ENCODE measurements at regions not wholly inside any gene's neighbourhood (a gene's known extent, or its start where the extent isn't known, plus 50 kb on each side); places are given as distances from the start of the nearest gene placed in this dataset.
"Not testable (repeated sequence)": the region's sequence is repeated elsewhere in the genome, so short reads cannot be mapped to it uniquely, and the experiment has no call there.

GRCh38 chr2:66105066-66105753 lies 329.7 kb upstream of the MEIS1 start:
- Histone ChIP-seq H3K27me3 (ENCODE audit: control insufficient read depth in 1 of 2, insufficient read depth in 2 of 2, low read length in 2 of 2) (no peaks in the 10 kb centered on the region), H3K4me1 (ENCODE audit: control insufficient read depth, insufficient read depth, low read length) (no peaks in the 10 kb centered on the region), H3K9me3 (ENCODE audit: control insufficient read depth in 2 of 2, low read length in 2 of 2) (no peaks in the 10 kb centered on the region), H3K36me3 (ENCODE audit: control insufficient read depth in 2 of 2, insufficient read depth in 2 of 2, low read length in 2 of 2) (no peaks in the 10 kb centered on the region), H3K27ac (ENCODE audit: low read length) (no peak overlapping the region), H3K9ac (ENCODE audit: low read length in 2 of 2) (no peak overlapping the region), H3K4me3 (ENCODE audit: low read length in 2 of 2) (no peak overlapping the region)

DNA sequence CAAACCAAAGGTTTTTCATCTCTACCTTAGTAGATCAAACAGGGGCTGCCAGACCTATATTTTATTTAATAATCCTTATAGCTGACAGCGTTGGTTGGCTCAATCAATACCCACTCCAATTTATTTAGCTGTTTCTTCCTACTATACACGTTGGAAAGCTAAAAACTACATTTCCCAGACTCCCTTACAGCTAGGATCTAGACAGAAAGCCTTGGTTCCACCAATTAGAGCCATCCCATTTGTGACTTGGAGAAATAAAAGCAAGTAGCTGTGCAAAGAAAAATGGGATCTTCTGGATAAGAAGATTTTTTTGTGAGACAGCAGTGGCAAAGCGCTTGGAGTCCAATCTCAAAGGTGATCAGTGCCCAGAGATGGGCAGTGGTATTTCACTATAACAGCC lies 331.3 kb upstream of the MEIS1 start:
- no peak overlapping the region for H3K4me3 ChIP-seq (ENCODE audit: low read length in 2 of 2)
- H3K27me3 ChIP-seq (ENCODE audit: control insufficient read depth in 1 of 2, insufficient read depth in 2 of 2, low read length in 2 of 2), result no peaks in the 10 kb centered on the region
- no peak overlapping the region for H3K9ac ChIP-seq (ENCODE audit: low read length in 2 of 2)
- no peaks in the 10 kb centered on the region for H3K9me3 ChIP-seq (ENCODE audit: control insufficient read depth in 2 of 2, low read length in 2 of 2)
- H3K4me1 ChIP-seq (ENCODE audit: control insufficient read depth, insufficient read depth, low read length), result no peaks in the 10 kb centered on the region
- no peak overlapping the region for H3K27ac ChIP-seq (ENCODE audit: low read length)
- H3K36me3 ChIP-seq (ENCODE audit: control insufficient read depth in 2 of 2, insufficient read depth in 2 of 2, low read length in 2 of 2), result no peaks in the 10 kb centered on the region

DNA sequence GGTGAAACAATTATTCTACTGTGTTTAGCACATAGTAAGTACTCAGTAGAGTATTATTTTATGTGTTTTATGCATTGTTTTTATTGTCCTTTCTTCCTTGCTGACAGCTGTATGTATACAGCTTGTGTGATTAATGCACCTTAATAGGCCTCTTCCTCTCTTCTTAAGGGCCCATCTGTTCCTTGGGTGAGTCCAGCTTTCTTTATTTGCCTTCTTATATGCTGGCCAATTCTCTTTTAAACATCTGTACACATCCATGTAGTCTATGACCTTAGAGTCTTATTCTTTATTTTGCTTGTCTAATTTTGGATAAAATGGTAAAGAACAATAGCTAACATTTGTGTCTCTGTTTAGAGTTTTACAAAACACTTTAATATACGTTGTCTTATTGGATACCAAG lies 333.7 kb upstream of the MEIS1 start:
- no peak overlapping the region for H3K4me3 ChIP-seq (ENCODE audit: low read length in 2 of 2)
- no peaks in the 10 kb centered on the region for H3K9me3 ChIP-seq (ENCODE audit: control insufficient read depth in 2 of 2, low read length in 2 of 2)
- no peak overlapping the region for H3K9ac ChIP-seq (ENCODE audit: low read length in 2 of 2)
- no peak overlapping the region for H3K27ac ChIP-seq (ENCODE audit: low read length)
- no peaks in the 10 kb centered on the region for H3K4me1 ChIP-seq (ENCODE audit: control insufficient read depth, insufficient read depth, low read length)
- no peaks in the 10 kb centered on the region for H3K36me3 ChIP-seq (ENCODE audit: control insufficient read depth in 2 of 2, insufficient read depth in 2 of 2, low read length in 2 of 2)
- H3K27me3 ChIP-seq (ENCODE audit: control insufficient read depth in 1 of 2, insufficient read depth in 2 of 2, low read length in 2 of 2), result no peaks in the 10 kb centered on the region

- H3K27ac ChIP-seq (ENCODE audit: low read length), result no peak overlapping the region
- H3K9ac ChIP-seq (ENCODE audit: low read length in 2 of 2), result no peak overlapping the region
- no peaks in the 10 kb centered on the region for H3K27me3 ChIP-seq (ENCODE audit: control insufficient read depth in 1 of 2, insufficient read depth in 2 of 2, low read length in 2 of 2)
- H3K4me3 ChIP-seq (ENCODE audit: low read length in 2 of 2), result no peak overlapping the region
- H3K9me3 ChIP-seq (ENCODE audit: control insufficient read depth in 2 of 2, low read length in 2 of 2), result peaks cover 0 to 3% of the 10 kb centered on the region in 2 donors
- no peaks in the 10 kb centered on the region for H3K4me1 ChIP-seq (ENCODE audit: control insufficient read depth, insufficient read depth, low read length)
- H3K36me3 ChIP-seq (ENCODE audit: control insufficient read depth in 2 of 2, insufficient read depth in 2 of 2, low read length in 2 of 2), result no peaks in the 10 kb centered on the region
These were observed 339.0 kb upstream of the MEIS1 start for GRCh38 chr2:66095820-66096345.

DNA sequence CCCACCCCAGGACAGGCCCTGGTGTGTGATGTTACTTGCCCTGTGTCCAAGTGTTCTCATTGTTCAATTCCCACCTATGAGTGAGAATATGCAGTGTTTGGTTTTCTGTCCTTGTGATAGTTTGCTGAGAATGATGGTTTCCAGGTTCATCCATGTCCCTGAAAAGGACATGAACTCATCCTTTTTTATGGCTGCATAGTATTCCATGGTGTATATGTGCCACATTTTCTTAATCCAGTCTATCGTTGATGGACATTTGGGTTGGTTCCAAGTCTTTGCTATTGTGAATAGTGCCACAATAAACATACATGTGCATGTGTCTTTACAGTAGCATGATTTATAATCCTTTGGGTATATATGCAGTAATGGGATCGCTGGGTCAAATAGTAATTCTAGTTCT lies 340.2 kb upstream of the MEIS1 start:
- H3K4me1 ChIP-seq (ENCODE audit: control insufficient read depth, insufficient read depth, low read length); H3K9ac ChIP-seq (ENCODE audit: low read length in 2 of 2); H3K27me3 ChIP-seq (ENCODE audit: control insufficient read depth in 1 of 2, insufficient read depth in 2 of 2, low read length in 2 of 2); H3K36me3 ChIP-seq (ENCODE audit: control insufficient read depth in 2 of 2, insufficient read depth in 2 of 2, low read length in 2 of 2); H3K9me3 ChIP-seq (ENCODE audit: control insufficient read depth in 2 of 2, low read length in 2 of 2); H3K4me3 ChIP-seq (ENCODE audit: low read length in 2 of 2); H3K27ac ChIP-seq (ENCODE audit: low read length): not testable (repeated sequence)

- no peak overlapping the region for H3K4me3 ChIP-seq (ENCODE audit: low read length in 2 of 2)
- peaks cover 2 to 3% of the 10 kb centered on the region in 2 donors for H3K9me3 ChIP-seq (ENCODE audit: control insufficient read depth in 2 of 2, low read length in 2 of 2)
- no peak overlapping the region for H3K9ac ChIP-seq (ENCODE audit: low read length in 2 of 2)
- no peaks in the 10 kb centered on the region for H3K27me3 ChIP-seq (ENCODE audit: control insufficient read depth in 1 of 2, insufficient read depth in 2 of 2, low read length in 2 of 2)
- H3K27ac ChIP-seq (ENCODE audit: low read length), result no peak overlapping the region
- no peaks in the 10 kb centered on the region for H3K36me3 ChIP-seq (ENCODE audit: control insufficient read depth in 2 of 2, insufficient read depth in 2 of 2, low read length in 2 of 2)
- H3K4me1 ChIP-seq (ENCODE audit: control insufficient read depth, insufficient read depth, low read length), result no peaks in the 10 kb centered on the region
These were observed 341.6 kb upstream of the MEIS1 start for GRCh38 chr2:66093371-66093770.

DNA sequence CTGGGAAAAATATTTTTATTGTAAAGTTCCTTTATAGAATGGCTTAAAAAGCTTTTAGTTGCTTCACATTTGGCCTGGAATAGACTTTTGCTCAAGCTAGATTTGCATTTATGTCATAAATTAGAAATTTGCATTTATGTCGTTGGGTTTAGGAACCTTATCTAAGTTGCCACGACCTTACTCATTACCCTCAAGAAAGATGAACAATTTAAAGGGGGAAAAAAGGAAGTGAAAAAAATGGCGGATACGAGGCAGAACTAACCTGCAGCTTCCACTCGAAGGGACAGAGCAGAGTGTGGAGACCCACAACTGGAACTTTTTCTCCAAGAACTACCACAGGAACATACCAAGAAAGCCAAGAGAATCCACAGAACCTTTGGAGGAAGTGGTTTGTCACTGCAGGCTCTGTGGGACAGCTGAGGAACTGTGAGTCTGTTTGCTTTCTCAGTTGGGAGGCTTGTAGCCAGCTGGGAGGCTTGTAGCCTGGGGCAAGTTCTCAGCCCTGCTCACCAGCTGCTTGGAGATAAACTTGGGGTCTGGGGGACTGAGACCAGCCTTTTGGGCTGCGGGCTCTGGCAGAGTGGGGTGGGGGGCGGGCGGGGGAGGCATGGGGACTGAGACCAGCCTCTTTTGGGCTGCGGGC lies 349.9 kb upstream of the MEIS1 start:
- Histone ChIP-seq H3K4me1 (ENCODE audit: control insufficient read depth, insufficient read depth, low read length) (no peaks in the 10 kb centered on the region), H3K4me3 (ENCODE audit: low read length in 2 of 2) (no peak overlapping the region), H3K9ac (ENCODE audit: low read length in 2 of 2) (no peak overlapping the region), H3K27ac (ENCODE audit: low read length) (no peak overlapping the region), H3K9me3 (ENCODE audit: control insufficient read depth in 2 of 2, low read length in 2 of 2) (peaks cover 0 to 2% of the 10 kb centered on the region in 2 donors), H3K36me3 (ENCODE audit: control insufficient read depth in 2 of 2, insufficient read depth in 2 of 2, low read length in 2 of 2) (no peaks in the 10 kb centered on the region), H3K27me3 (ENCODE audit: control insufficient read depth in 1 of 2, insufficient read depth in 2 of 2, low read length in 2 of 2) (no peaks in the 10 kb centered on the region)

- Histone ChIP-seq H3K4me3 (ENCODE audit: low read length in 2 of 2) (no peak overlapping the region), H3K27me3 (ENCODE audit: control insufficient read depth in 1 of 2, insufficient read depth in 2 of 2, low read length in 2 of 2) (no peaks in the 10 kb centered on the region)
These were observed 352.3 kb upstream of the MEIS1 start for GRCh38 chr2:66082581-66082980.

DNA sequence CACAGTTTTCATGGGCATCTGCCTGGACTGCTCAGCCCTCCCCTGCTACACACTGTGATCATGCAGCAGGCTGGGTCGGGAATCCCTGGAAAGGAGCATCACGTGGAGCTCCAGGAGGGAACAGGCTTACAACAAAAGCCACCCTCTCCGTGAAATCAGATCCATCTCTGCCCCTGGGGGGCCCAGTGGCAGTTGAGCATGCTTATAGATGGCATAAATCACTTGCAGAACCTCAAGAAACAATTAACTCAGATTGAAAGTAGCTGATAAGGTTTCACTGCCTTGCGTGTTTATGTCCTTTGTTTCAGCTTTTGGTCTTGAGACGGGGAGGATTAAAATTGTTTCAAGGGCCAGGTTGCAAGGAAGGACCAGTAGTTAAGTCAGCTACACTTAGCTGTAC lies 354.8 kb upstream of the MEIS1 start:
- H3K9ac ChIP-seq (ENCODE audit: low read length in 2 of 2), result no peak overlapping the region
- H3K4me3 ChIP-seq (ENCODE audit: low read length in 2 of 2), result no peak overlapping the region
- no peak overlapping the region for H3K27ac ChIP-seq (ENCODE audit: low read length)
- H3K4me1 ChIP-seq (ENCODE audit: control insufficient read depth, insufficient read depth, low read length), result no peaks in the 10 kb centered on the region
- no peaks in the 10 kb centered on the region for H3K27me3 ChIP-seq (ENCODE audit: control insufficient read depth in 1 of 2, insufficient read depth in 2 of 2, low read length in 2 of 2)
- H3K36me3 ChIP-seq (ENCODE audit: control insufficient read depth in 2 of 2, insufficient read depth in 2 of 2, low read length in 2 of 2), result no peaks in the 10 kb centered on the region
- H3K9me3 ChIP-seq (ENCODE audit: control insufficient read depth in 2 of 2, low read length in 2 of 2), result no peaks in the 10 kb centered on the region

More at GRCh38 chr2:66082581-66082980, 352.3 kb upstream of the MEIS1 start:
- no peaks in the 10 kb centered on the region for H3K36me3 ChIP-seq (ENCODE audit: control insufficient read depth in 2 of 2, insufficient read depth in 2 of 2, low read length in 2 of 2)
- no peak overlapping the region for H3K9ac ChIP-seq (ENCODE audit: low read length in 2 of 2)
- H3K9me3 ChIP-seq (ENCODE audit: control insufficient read depth in 2 of 2, low read length in 2 of 2), result no peaks in the 10 kb centered on the region
- H3K27ac ChIP-seq (ENCODE audit: low read length), result no peak overlapping the region
- no peaks in the 10 kb centered on the region for H3K4me1 ChIP-seq (ENCODE audit: control insufficient read depth, insufficient read depth, low read length)

- no peak overlapping the region for H3K27ac ChIP-seq (ENCODE audit: low read length)
- H3K4me3 ChIP-seq (ENCODE audit: low read length in 2 of 2), result no peak overlapping the region
- H3K4me1 ChIP-seq (ENCODE audit: control insufficient read depth, insufficient read depth, low read length), result peaks cover 9% of the 10 kb centered on the region
- no peaks in the 10 kb centered on the region for H3K36me3 ChIP-seq (ENCODE audit: control insufficient read depth in 2 of 2, insufficient read depth in 2 of 2, low read length in 2 of 2)
- no peak overlapping the region for H3K9ac ChIP-seq (ENCODE audit: low read length in 2 of 2)
- H3K27me3 ChIP-seq (ENCODE audit: control insufficient read depth in 1 of 2, insufficient read depth in 2 of 2, low read length in 2 of 2), result no peaks in the 10 kb centered on the region
- H3K9me3 ChIP-seq (ENCODE audit: control insufficient read depth in 2 of 2, low read length in 2 of 2), result no peaks in the 10 kb centered on the region
These were observed 361.8 kb upstream of the MEIS1 start for GRCh38 chr2:66073172-66073571.
